Activated T-cell treated with anti-CD3 and anti-CD28 coated beads, Interleukin-2, amount 50 U/mL, for 1 hour (primary cell): ENCODE measurements at regions not wholly inside any gene's neighbourhood (a gene's known extent, or its start where the extent isn't known, plus 50 kb on each side); places are given as distances from the start of the nearest gene placed in this dataset.

ENCODE experiments used
- DNase-seq: peaks from one replicate; pipeline ENCODE4 v3.0.0-alpha.2; 2020

GRCh38 chr5:175103746-175104145 is 340.2 kb downstream of the DRD1 start:
- DNase-seq = no peak

- no peak for DNase-seq
These were observed 341.3 kb downstream of the DRD1 start for GRCh38 chr5:175102717-175103116.

GRCh38 chr5:175098301-175098700 is 345.7 kb downstream of the DRD1 start:
- no peak for DNase-seq

- no peak for DNase-seq
These were observed 347.4 kb downstream of the DRD1 start for GRCh38 chr5:175096469-175097165.

- no peak for DNase-seq
These were observed 349.5 kb downstream of the DRD1 start for GRCh38 chr5:175094461-175094860.

- DNase-seq = no peak
These were observed 351.3 kb downstream of the DRD1 start for GRCh38 chr5:175092691-175093090.

GRCh38 chr5:175088963-175089362 is 355.0 kb downstream of the DRD1 start:
- no peak for DNase-seq

- DNase-seq = no peak
These were observed 358.6 kb downstream of the MSX2 start for GRCh38 chr5:175082866-175083590.

- no peak for DNase-seq
These were observed 358.0 kb downstream of the MSX2 start for GRCh38 chr5:175082346-175082745.

- no peak for DNase-seq
These were observed 355.3 kb downstream of the MSX2 start for GRCh38 chr5:175079707-175080106.

- DNase-seq = no peak
These were observed 345.9 kb downstream of the MSX2 start for GRCh38 chr5:175070283-175070682.

- DNase-seq = no peak
These were observed 335.9 kb downstream of the MSX2 start for GRCh38 chr5:175060257-175060656.

- no peak for DNase-seq
These were observed 335.4 kb downstream of the MSX2 start for GRCh38 chr5:175059687-175060211.

GRCh38 chr5:175056831-175057230 is 332.4 kb downstream of the MSX2 start:
- DNase-seq = no peak

- DNase-seq = no peak
These were observed 329.9 kb downstream of the MSX2 start for GRCh38 chr5:175054243-175054642.

GRCh38 chr5:175052351-175052750 is 328.0 kb downstream of the MSX2 start:
- no peak for DNase-seq

- no peak for DNase-seq
These were observed 322.7 kb downstream of the MSX2 start for GRCh38 chr5:175047048-175047447.

GRCh38 chr5:175045820-175046219 is 321.4 kb downstream of the MSX2 start:
- DNase-seq = no peak

GRCh38 chr5:175037820-175038219 is 313.4 kb downstream of the MSX2 start:
- DNase-seq = no peak

GRCh38 chr5:175035882-175036533 is 311.6 kb downstream of the MSX2 start:
- no peak for DNase-seq

GRCh38 chr5:175034924-175035323 is 310.5 kb downstream of the MSX2 start:
- no peak for DNase-seq

GRCh38 chr5:175032741-175033151 is 308.4 kb downstream of the MSX2 start:
- no peak for DNase-seq

- no peak for DNase-seq
These were observed 307.6 kb downstream of the MSX2 start for GRCh38 chr5:175032013-175032412.

GRCh38 chr5:175027390-175027789 is 303.0 kb downstream of the MSX2 start:
- DNase-seq = no peak
